ENCODE measurements at regions not wholly inside any gene's neighbourhood (a gene's known extent, or its start where the extent isn't known, plus 50 kb on each side); places are given as distances from the start of the nearest gene placed in this dataset.
"Not testable (repeated sequence)": the region's sequence is repeated elsewhere in the genome, so short reads cannot be mapped to it uniquely, and the experiment has no call there.

DNA sequence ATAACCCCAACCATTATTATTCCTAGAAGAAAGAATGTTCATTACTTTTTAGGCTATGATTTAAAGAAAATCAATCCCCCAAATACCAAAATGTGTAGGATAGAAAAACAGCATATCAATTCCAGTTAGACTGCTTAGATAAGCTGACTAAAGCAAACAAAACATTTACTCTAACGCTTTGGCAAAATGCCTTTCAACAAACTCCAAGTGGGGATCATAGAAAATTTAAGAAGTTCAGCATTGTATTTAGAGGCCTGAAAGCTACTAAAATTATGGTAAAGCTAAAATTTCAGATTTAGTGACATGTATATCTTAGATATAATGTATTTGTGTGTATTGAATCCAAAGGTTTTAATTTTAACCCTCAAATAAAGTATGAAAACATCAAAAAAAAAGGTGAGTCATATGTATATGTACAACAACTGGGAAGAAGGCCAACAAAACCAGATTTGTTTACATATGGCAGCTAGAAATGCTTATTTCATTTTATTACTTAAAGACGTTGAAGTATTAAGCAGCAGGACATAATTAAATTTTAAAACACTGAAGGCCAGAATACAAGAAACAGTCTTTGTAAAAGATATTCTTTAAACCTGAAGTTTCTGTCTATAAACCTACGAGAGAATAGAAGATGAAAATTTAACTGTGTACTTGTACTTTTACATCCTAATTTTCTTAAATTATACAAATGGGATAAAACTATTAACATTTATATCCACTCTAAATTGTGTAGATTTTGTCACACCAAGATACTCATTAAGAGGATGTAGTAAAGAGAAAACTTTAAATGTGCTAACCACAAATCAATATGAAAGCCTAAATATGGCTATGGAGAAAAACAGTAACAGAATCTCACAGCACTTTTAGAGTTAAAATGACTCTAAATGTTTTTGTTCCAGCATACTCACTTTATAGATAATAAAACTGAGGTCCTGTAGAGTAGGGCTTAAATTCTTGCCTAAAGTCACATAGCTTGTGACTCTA, 71.4 kb downstream of the SLC41A2 start:
- H3K4me3 Mint-ChIP-seq = no peak overlapping the region
- peaks cover 21% of the 10 kb centered on the region for H3K4me1 Mint-ChIP-seq
- H3K36me3 Mint-ChIP-seq (ENCODE audit: low read depth) = peaks cover 11% of the 10 kb centered on the region
- peaks cover 15% of the 10 kb centered on the region for H3K9me3 Mint-ChIP-seq
- no peaks in the 10 kb centered on the region for H3K27me3 Mint-ChIP-seq (ENCODE audit: low read depth)
- TF ChIP-seq, protein P1, sequence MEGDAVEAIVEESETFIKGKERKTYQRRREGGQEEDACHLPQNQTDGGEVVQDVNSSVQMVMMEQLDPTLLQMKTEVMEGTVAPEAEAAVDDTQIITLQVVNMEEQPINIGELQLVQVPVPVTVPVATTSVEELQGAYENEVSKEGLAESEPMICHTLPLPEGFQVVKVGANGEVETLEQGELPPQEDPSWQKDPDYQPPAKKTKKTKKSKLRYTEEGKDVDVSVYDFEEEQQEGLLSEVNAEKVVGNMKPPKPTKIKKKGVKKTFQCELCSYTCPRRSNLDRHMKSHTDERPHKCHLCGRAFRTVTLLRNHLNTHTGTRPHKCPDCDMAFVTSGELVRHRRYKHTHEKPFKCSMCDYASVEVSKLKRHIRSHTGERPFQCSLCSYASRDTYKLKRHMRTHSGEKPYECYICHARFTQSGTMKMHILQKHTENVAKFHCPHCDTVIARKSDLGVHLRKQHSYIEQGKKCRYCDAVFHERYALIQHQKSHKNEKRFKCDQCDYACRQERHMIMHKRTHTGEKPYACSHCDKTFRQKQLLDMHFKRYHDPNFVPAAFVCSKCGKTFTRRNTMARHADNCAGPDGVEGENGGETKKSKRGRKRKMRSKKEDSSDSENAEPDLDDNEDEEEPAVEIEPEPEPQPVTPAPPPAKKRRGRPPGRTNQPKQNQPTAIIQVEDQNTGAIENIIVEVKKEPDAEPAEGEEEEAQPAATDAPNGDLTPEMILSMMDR (IDR thresholded peaks at IDR 0.05; ENCODE audit: unreplicated experiment in 3 of 3) = no peak
- H3K27ac Mint-ChIP-seq = peak overlapping the region; percentile 82 to 94 (median 88)

DNA sequence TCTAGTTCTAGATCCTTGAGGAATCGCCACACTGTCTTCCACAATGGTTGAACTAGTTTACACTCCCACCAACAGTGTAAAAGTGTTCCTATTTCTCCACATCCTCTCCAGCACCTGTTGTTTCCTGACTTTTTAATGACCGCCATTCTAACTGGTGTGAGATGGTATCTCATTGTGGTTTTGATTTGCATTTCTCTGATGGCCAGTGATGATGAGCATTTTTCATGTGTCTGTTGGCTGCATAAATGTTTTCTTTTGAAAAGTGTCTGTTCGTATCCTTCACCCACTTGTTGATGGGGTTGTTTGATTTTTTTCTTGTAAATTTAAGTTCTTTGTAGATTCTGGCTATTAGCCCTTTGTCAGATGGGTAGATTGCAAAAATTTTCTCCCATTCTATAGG, 79.2 kb downstream of the SLC41A2 start:
- not testable (repeated sequence) for H3K4me1 Mint-ChIP-seq; H3K27me3 Mint-ChIP-seq (ENCODE audit: low read depth); H3K4me3 Mint-ChIP-seq; H3K36me3 Mint-ChIP-seq (ENCODE audit: low read depth); H3K27ac Mint-ChIP-seq
- peaks cover 35% of the 10 kb centered on the region for H3K9me3 Mint-ChIP-seq

DNA sequence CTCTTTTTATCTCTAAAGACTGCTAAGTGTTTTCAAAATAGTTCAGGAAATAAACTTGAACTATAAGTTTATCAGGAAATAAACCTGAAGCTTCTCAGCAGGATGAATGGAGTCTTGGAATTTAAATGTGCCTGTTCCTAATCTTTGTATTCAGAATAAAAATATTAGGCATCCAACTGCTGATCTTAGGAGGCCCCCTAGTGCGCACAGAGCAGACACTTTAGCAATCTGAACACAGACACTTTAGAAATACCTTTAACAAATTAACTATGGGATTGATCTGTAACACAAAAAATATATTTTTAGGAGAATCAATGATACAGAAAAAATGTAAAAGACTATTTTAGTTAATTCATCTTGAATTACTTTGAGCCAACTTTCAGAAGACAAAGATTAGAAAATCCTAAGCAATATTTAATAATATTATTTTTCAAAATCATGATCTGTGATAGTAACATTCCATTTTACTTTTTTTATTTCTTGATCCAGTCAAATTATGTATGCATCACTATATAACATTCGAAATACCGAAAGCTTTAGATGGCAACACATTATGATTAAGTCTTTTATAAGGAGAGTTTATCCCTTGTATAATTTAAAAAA, 80.9 kb downstream of the SLC41A2 start:
- Mint-ChIP-seq H3K36me3 (ENCODE audit: low read depth) (no peaks in the 10 kb centered on the region), H3K9me3 (peaks cover 35% of the 10 kb centered on the region), H3K4me3 (no peak overlapping the region), H3K4me1 (no peaks in the 10 kb centered on the region), H3K27me3 (ENCODE audit: low read depth) (no peaks in the 10 kb centered on the region), H3K27ac (no peak overlapping the region)
- TF ChIP-seq, protein P1 (IDR thresholded peaks at IDR 0.05; ENCODE audit: unreplicated experiment in 3 of 3) = peak; percentile 68 to 82 (median 82)

DNA sequence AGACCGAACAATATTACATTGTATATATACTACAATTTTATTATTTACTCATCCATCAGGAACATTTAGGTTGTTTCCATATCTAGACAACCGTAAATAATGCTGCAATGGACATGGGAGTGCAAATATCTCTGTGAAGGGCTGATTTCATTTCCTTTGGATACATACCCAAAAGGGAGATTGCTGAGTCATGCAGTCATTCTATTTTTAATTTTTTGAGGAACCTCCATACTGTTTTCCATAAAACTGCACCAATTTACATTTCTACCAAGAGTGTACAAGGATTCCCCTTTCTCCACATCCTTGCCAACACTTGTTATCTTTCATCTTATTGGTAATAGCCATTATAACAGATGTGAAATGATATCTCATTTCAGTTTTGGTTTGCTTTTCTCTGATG, 84.7 kb downstream of the SLC41A2 start:
- H3K9me3 Mint-ChIP-seq = peaks cover 17% of the 10 kb centered on the region
- H3K4me3 Mint-ChIP-seq = no peak overlapping the region
- no peak overlapping the region for H3K27ac Mint-ChIP-seq
- H3K4me1 Mint-ChIP-seq = peaks cover 7% of the 10 kb centered on the region
- H3K27me3 Mint-ChIP-seq (ENCODE audit: low read depth) = no peaks in the 10 kb centered on the region
- no peaks in the 10 kb centered on the region for H3K36me3 Mint-ChIP-seq (ENCODE audit: low read depth)
- TF ChIP-seq, protein P1 (IDR thresholded peaks at IDR 0.05; ENCODE audit: unreplicated experiment in 3 of 3) = no peak

DNA sequence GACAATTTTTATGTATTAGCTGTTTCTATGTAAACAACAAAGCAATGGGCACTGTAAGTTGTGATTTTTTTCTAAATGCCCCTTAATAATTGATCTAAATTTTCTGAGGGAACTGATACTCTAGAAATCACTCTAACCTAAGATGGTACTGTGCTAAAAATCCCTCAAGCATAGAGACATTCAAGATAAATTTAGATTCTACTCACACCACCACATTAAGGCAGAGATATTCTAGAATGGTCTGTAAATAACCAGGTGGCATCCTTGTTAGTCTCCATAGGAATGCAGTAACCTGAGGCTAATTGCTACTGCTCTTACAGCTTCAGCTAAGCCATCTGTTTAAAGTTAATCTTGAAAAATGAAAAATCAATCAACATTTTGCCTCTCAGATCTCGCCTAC, 87.3 kb downstream of the SLC41A2 start:
- Mint-ChIP-seq H3K4me3 (no peak overlapping the region), H3K9me3 (peaks cover 4% of the 10 kb centered on the region), H3K36me3 (ENCODE audit: low read depth) (no peaks in the 10 kb centered on the region), H3K4me1 (peaks cover 7% of the 10 kb centered on the region), H3K27ac (no peak overlapping the region), H3K27me3 (ENCODE audit: low read depth) (no peaks in the 10 kb centered on the region)
- TF ChIP-seq, protein P1 (IDR thresholded peaks at IDR 0.05; ENCODE audit: unreplicated experiment in 3 of 3) = no peak

DNA sequence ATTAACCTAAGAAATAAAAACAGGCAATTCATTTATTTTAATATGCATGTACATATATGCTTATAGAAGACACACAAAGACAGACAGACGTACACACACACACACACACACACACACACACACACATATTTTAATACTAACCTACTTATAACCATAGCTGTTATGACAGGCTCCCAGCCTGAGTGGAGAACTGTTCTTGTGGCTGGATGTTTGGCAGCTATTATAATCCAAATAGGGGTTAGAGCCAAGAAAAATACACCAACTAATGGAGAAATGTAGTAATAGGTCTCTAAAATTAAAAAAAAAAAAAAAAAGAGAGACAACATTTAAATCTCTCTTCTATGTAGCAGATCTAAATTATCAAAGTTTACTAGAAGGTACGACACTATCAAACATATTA, 91.8 kb downstream of the SLC41A2 start:
- Mint-ChIP-seq H3K27me3 (ENCODE audit: low read depth) (no peaks in the 10 kb centered on the region), H3K36me3 (ENCODE audit: low read depth) (no peaks in the 10 kb centered on the region), H3K4me1 (peaks cover 7% of the 10 kb centered on the region), H3K27ac (no peak overlapping the region), H3K4me3 (no peak overlapping the region), H3K9me3 (no peaks in the 10 kb centered on the region)
- TF ChIP-seq, protein P1 (IDR thresholded peaks at IDR 0.05; ENCODE audit: unreplicated experiment in 3 of 3) = no peak

Data from nephron (organoid).